HepG2 (cell line): ENCODE measurements at regions not wholly inside any gene's neighbourhood (a gene's known extent, or its start where the extent isn't known, plus 50 kb on each side); places are given as distances from the start of the nearest gene placed in this dataset.

Experiments used
- ATAC-seq: fragments of 200-7000 bp; cut with Tn5 transposase; 3 replicates; pipeline ENCODE4 v1.9.1; 2020; ENCODE audit warnings: mild to moderate bottlenecking, moderate library complexity
- BruUV-seq: library from RNA; stranded (reverse); fragments of 400-500 nt; replicated peaks from 2 replicates; lab custom pipeline; 2021; lab: Mats Ljungman, UMichigan
- CTCF ChIA-PET: fragments of 300-600 bp; formaldehyde crosslinking; extraction: SDS; loops from one replicate; lab custom pipeline; 2021; ENCODE audit warnings: low total read pairs, inconsistent platforms, low intra/inter-chr PET ratio; lab: Yijun Ruan, JAX
- POLR2A ChIA-PET: fragments of 350-600 bp; sonication (Branson Sonifier 250); formaldehyde crosslinking; loops from one replicate; lab custom pipeline; 2020; ENCODE audit warnings: antibody characterized with exemption, inconsistent platforms; lab: Yijun Ruan, JAX
- DNase-seq: peaks from one replicate; pipeline ENCODE4 v3.0.0-alpha.2; 2015; ENCODE audit warnings: low spot score
- FAIRE-seq: peaks from 3 replicates; lab custom pipeline; 2011; peaks lifted over from hg19 to GRCh38; lab: Jason Lieb, UNC
- H2AFZ ChIP-seq: one replicate; pipeline ENCODE4 v1.6.1; 2011; ENCODE audit warnings: low read length, inconsistent platforms
- H3K27ac ChIP-seq: fragments of 300-600 bp; 3 replicates; pipeline ENCODE4 v1.8.0; 2011; ENCODE audit warnings: mixed run types, mild to moderate bottlenecking, mixed read lengths, low read length, inconsistent platforms; ENCODE audit not compliant: insufficient read depth; ENCODE audit errors: extremely low read length
- H3K27me3 ChIP-seq, 2 experiments: fragments of 200-600 bp in 1 of 2; 2 replicates in 1 of 2; 3 replicates in 1 of 2; pipeline versions ENCODE4 v1.6.0 to v1.8.0; 2011; ENCODE audit warnings: low read length in 2 of 2, mild to moderate bottlenecking in 2 of 2, moderate library complexity in 2 of 2, inconsistent platforms in 1 of 2; ENCODE audit not compliant: insufficient read depth in 2 of 2, control insufficient read depth in 1 of 2
- H3K36me3 ChIP-seq, 2 experiments: fragments of 200-600 bp in 1 of 2; replicated peaks in 1 of 2; 2 replicates in 1 of 2; 3 replicates in 1 of 2; pipeline versions ENCODE4 v1.5.1 to v1.8.0; 2011; ENCODE audit warnings: low read length in 2 of 2, inconsistent platforms in 1 of 2; ENCODE audit not compliant: insufficient read depth in 2 of 2, control insufficient read depth in 1 of 2
- H3K4me1 ChIP-seq: 2 replicates; pipeline ENCODE4 v1.5.1; 2012; ENCODE audit warnings: low read length, inconsistent platforms; ENCODE audit not compliant: insufficient read depth
- H3K4me2 ChIP-seq: 2 replicates; pipeline ENCODE4 v1.6.0; 2011; ENCODE audit warnings: low read depth, low read length, inconsistent platforms
- H3K4me3 ChIP-seq, 3 experiments: fragments of 200-600 bp in 1 of 3; sonication (generic), shearing (Covaris generic) in 1 of 3; replicated peaks in 1 of 3; 2 replicates each; pipeline ENCODE4 v1.5.1; 2011 to 2016; ENCODE audit warnings: low read length in 3 of 3, inconsistent platforms in 2 of 3, low read depth in 2 of 3, mild to moderate bottlenecking in 2 of 3, control low read depth in 1 of 3, mixed read lengths in 1 of 3; ENCODE audit not compliant: insufficient read depth in 1 of 3
- H3K79me2 ChIP-seq: one replicate; pipeline ENCODE4 v1.6.1; 2011; ENCODE audit warnings: low read length, inconsistent platforms; ENCODE audit not compliant: insufficient read depth
- H3K9ac ChIP-seq: 2 replicates; pipeline ENCODE4 v1.6.0; 2011; ENCODE audit warnings: mild to moderate bottlenecking, low read depth, low read length, inconsistent platforms; ENCODE audit not compliant: insufficient read depth
- H3K9me3 ChIP-seq: 2 replicates; pipeline ENCODE4 v1.5.1; 2012; ENCODE audit warnings: mild to moderate bottlenecking, low read length
- H4K20me1 ChIP-seq: 2 replicates; pipeline ENCODE4 v1.6.0; 2011; ENCODE audit warnings: inconsistent platforms, mild to moderate bottlenecking, low read length, moderate library complexity; ENCODE audit not compliant: insufficient read depth
- ADNP ChIP-seq: sonication (generic); formaldehyde crosslinking; IDR thresholded peaks from 2 replicates; pipeline ENCODE4 v1.4.0; 2020; ENCODE audit warnings: missing genetic modification reagents
- BCL6 ChIP-seq: IDR thresholded peaks from 2 replicates; pipeline ENCODE4 v1.6.1; 2016; ENCODE audit warnings: missing genetic modification reagents, missing compliant biosample characterization
- BRD4 ChIP-seq: sonication (generic); formaldehyde crosslinking; IDR thresholded peaks from 2 replicates; pipeline ENCODE4 v1.4.0; 2020; ENCODE audit warnings: missing genetic modification reagents
- FOXA1 ChIP-seq, 2 experiments: fragments of 450-650 bp in 1 of 2; sonication (generic) in 1 of 2; formaldehyde crosslinking in 1 of 2; IDR thresholded peaks; 2 replicates each; pipeline versions ENCODE4 v1.4.0 to v1.6.1; 2016 to 2020; ENCODE audit warnings: missing genetic modification reagents in 1 of 2
- GATAD1 ChIP-seq: IDR thresholded peaks from 2 replicates; pipeline ENCODE4 v1.6.1; 2016; ENCODE audit warnings: missing genetic modification reagents, missing compliant biosample characterization
- HMG20A ChIP-seq: IDR thresholded peaks from 2 replicates; pipeline ENCODE4 v1.6.1; 2016; ENCODE audit warnings: borderline replicate concordance
- HNRNPL ChIP-seq: fragments of 200-400 bp; formaldehyde crosslinking; IDR thresholded peaks from 2 replicates; pipeline ENCODE4 v1.6.1; 2017; ENCODE audit warnings: mild to moderate bottlenecking, low read depth, low read length
- HOXD1 ChIP-seq: sonication (generic); formaldehyde crosslinking; IDR thresholded peaks from 2 replicates; pipeline ENCODE4 v1.5.0; 2020; ENCODE audit warnings: missing genetic modification reagents
- IKZF1 ChIP-seq: fragments of 450-650 bp; IDR thresholded peaks from 2 replicates; pipeline ENCODE4 v1.7.1; 2016
- ISL2 ChIP-seq: sonication (generic); formaldehyde crosslinking; IDR thresholded peaks from 2 replicates; pipeline ENCODE4 v1.5.0; 2020; ENCODE audit warnings: missing genetic modification reagents
- KAT2B ChIP-seq: fragments of 150-350 bp; IDR thresholded peaks from 2 replicates; pipeline ENCODE4 v1.6.1; 2014; ENCODE audit warnings: low read depth, low read length, borderline replicate concordance
- NCOA1 ChIP-seq: sonication (generic); formaldehyde crosslinking; IDR thresholded peaks from 2 replicates; pipeline ENCODE4 v1.9.0; 2021; ENCODE audit warnings: missing genetic modification reagents
- NFKBIZ ChIP-seq: IDR thresholded peaks from 2 replicates; pipeline ENCODE4 v1.6.1; 2018; ENCODE audit warnings: missing genetic modification reagents, missing compliant biosample characterization
- SALL1 ChIP-seq: sonication (generic); formaldehyde crosslinking; IDR thresholded peaks from 2 replicates; pipeline ENCODE4 v1.8.0; 2022; ENCODE audit warnings: mild to moderate bottlenecking, missing genetic modification reagents
- ZMYM4 ChIP-seq: sonication (generic); formaldehyde crosslinking; IDR thresholded peaks from 2 replicates; pipeline ENCODE4 v1.8.1; 2023; ENCODE audit warnings: mild to moderate bottlenecking, missing genetic modification reagents
- ZNF136 ChIP-seq: sonication (generic); formaldehyde crosslinking; IDR thresholded peaks from 2 replicates; pipeline ENCODE4 v1.8.1; 2022; ENCODE audit warnings: low read depth, mild to moderate bottlenecking, moderate library complexity, missing genetic modification reagents
- ZNF460 ChIP-seq: sonication (generic); formaldehyde crosslinking; IDR thresholded peaks from 2 replicates; pipeline ENCODE4 v1.5.1; 2020; ENCODE audit warnings: missing genetic modification reagents, mild to moderate bottlenecking, borderline replicate concordance
- ZNF558 ChIP-seq: sonication (generic); formaldehyde crosslinking; IDR thresholded peaks from 2 replicates; pipeline ENCODE4 v1.9.0; 2022; ENCODE audit warnings: mild to moderate bottlenecking, missing genetic modification reagents, borderline replicate concordance
- ZNF652 ChIP-seq: IDR thresholded peaks from 2 replicates; pipeline ENCODE4 v1.6.1; 2016; ENCODE audit warnings: low read depth, borderline replicate concordance
- ZNF780A ChIP-seq: sonication (generic); formaldehyde crosslinking; IDR thresholded peaks from 2 replicates; pipeline ENCODE4 v1.8.0; 2022; ENCODE audit warnings: mild to moderate bottlenecking, missing genetic modification reagents, moderate library complexity
- ZZZ3 ChIP-seq: sonication (generic); formaldehyde crosslinking; IDR thresholded peaks from 2 replicates; pipeline ENCODE4 v1.4.0; 2020; ENCODE audit warnings: missing genetic modification reagents, mild to moderate bottlenecking, borderline replicate concordance
- WGBS: methylation state at CpG from one replicate; pipeline ENCODE4 v1.1.6; 2017; ENCODE audit warnings: low lambda C conversion rate; 5-methylcytosine and 5-hydroxymethylcytosine counted together
- in situ Hi-C: cut with HindIII; loops from 2 replicates; pipeline ENCODE4 v1.10.0; 2017; ENCODE audit warnings: low pct_unique_long_range_greater_than_20kb; ENCODE audit not compliant: extremely low pct_ligation_motif_present
- intact Hi-C: fragments of 100-400 bp; cut with micrococcal nuclease; formaldehyde crosslinking; loops from one replicate; pipeline ENCODE4 v1.10.0; 2022; ENCODE audit not compliant: unreplicated experiment
- TF ChIP-seq, protein P1 (sequence below): sonication (generic); formaldehyde crosslinking; IDR thresholded peaks from 2 replicates; pipeline ENCODE4 v1.4.0; 2020; ENCODE audit warnings: missing genetic modification reagents
- TF ChIP-seq, protein P2 (sequence below): sonication (generic); formaldehyde crosslinking; IDR thresholded peaks from 2 replicates; pipeline ENCODE4 v1.4.0; 2020; ENCODE audit warnings: missing genetic modification reagents
- TF ChIP-seq, protein P3 (sequence below): sonication (generic); formaldehyde crosslinking; IDR thresholded peaks from 2 replicates; pipeline ENCODE4 v1.8.1; 2022; ENCODE audit warnings: low read depth, mild to moderate bottlenecking, missing genetic modification reagents

DNA sequence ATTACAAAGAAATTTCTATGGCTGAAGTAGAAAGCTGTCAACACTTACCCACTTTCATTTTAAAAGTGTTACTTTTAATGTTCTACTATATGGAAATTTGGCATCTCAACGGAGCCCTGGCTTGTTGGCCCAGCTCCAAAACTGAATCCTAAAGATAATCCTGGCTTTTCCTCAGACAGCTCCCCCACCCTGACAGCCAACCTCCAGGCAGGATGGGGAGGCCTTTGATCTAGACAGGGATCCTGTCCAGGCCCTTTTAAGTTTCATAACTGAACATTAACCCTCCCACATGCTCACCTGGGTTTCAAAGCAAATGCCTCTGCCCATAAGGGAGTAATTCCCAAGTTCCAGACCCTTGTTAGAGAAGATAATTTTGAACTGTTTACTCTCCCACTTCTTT is 99.3 kb upstream of the RALGPS2 start:
- no peak for FAIRE-seq
- no peak overlapping the region for H3K27ac ChIP-seq
- no peak overlapping the region for H3K4me3 ChIP-seq
- peak; percentile 40; the same call in 2 of the 3 replicates for ATAC-seq
- H4K20me1 ChIP-seq = no peaks in the 10 kb centered on the region
- intact Hi-C loops (loop anchor here (10.0 kb wide), 2 partner anchors 59 to 81 kb away; no protein-coding TSS in a partner anchor), in situ Hi-C loops (no loop called here)
- ChIA-PET POLR2A (no interaction called here), CTCF (no interaction called here)
- H3K9me3 ChIP-seq = no peaks in the 10 kb centered on the region
- H3K4me1 ChIP-seq = peaks cover 58% of the 10 kb centered on the region
- peak; percentile 45 for DNase-seq
- H3K9ac ChIP-seq = no peak overlapping the region
- H3K27me3 ChIP-seq = no peaks in the 10 kb centered on the region
- 0 out of 2 replicates have a peak overlapping the region, but pooled peaks have one; percentile 28 for H3K4me2 ChIP-seq
- BruUV-seq = no TSS peak
- H3K36me3 ChIP-seq = no peaks in the 10 kb centered on the region
- H3K79me2 ChIP-seq = no peaks in the 10 kb centered on the region
- H2AFZ ChIP-seq = no peak overlapping the region
- 18% methylated on average over 1 of the region's 1 CpG for WGBS
- TF ChIP-seq, protein P1, sequence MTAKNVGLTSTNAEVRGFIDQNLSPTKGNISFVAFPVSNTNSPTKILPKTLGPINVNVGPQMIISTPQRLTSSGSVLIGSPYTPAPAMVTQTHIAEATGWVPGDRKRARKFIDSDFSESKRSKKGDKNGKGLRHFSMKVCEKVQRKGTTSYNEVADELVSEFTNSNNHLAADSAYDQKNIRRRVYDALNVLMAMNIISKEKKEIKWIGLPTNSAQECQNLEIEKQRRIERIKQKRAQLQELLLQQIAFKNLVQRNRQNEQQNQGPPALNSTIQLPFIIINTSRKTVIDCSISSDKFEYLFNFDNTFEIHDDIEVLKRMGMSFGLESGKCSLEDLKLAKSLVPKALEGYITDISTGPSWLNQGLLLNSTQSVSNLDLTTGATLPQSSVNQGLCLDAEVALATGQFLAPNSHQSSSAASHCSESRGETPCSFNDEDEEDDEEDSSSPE (CRISPR knock-in tag) = no peak
- peak; percentile 56 for TF ChIP-seq SALL1 (CRISPR knock-in tag)
- TF ChIP-seq FOXA1 (IDR thresholded peaks at IDR 0.05) = no peak
- no peak for TF ChIP-seq FOXA1 (CRISPR knock-in tag; IDR thresholded peaks at IDR 0.05)
- no peak for TF ChIP-seq HMG20A (CRISPR knock-in tag)
- no peak for TF ChIP-seq HNRNPL
- TF ChIP-seq BRD4 = no peak
- peak; percentile 71; the same call in 1 of the 2 replicates for TF ChIP-seq ZNF652 (CRISPR knock-in tag)
- no peak for TF ChIP-seq ZZZ3
- TF ChIP-seq BCL6 (CRISPR knock-in tag) = 0 out of 2 replicates have a peak, but pooled peaks have one; percentile 13
- no peak for TF ChIP-seq ZMYM4
- TF ChIP-seq NFKBIZ = no peak
- TF ChIP-seq ISL2 (CRISPR knock-in tag) = 0 out of 2 replicates have a peak, but pooled peaks have one; percentile 21
- no peak for TF ChIP-seq NCOA1 (CRISPR knock-in tag)
- TF ChIP-seq GATAD1 (CRISPR knock-in tag) = no peak
- TF ChIP-seq, protein P2, sequence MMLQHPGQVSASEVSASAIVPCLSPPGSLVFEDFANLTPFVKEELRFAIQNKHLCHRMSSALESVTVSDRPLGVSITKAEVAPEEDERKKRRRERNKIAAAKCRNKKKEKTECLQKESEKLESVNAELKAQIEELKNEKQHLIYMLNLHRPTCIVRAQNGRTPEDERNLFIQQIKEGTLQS = no peak
- no peak for TF ChIP-seq ADNP
- TF ChIP-seq ZNF558 (CRISPR knock-in tag) = no peak
- no peak for TF ChIP-seq ZNF460 (CRISPR knock-in tag)
- TF ChIP-seq ZNF136 = no peak
- TF ChIP-seq KAT2B = no peak
- TF ChIP-seq ZNF780A (CRISPR knock-in tag) = no peak
- no peak for TF ChIP-seq HOXD1 (CRISPR knock-in tag)
- TF ChIP-seq IKZF1 = no peak
- TF ChIP-seq, protein P3, sequence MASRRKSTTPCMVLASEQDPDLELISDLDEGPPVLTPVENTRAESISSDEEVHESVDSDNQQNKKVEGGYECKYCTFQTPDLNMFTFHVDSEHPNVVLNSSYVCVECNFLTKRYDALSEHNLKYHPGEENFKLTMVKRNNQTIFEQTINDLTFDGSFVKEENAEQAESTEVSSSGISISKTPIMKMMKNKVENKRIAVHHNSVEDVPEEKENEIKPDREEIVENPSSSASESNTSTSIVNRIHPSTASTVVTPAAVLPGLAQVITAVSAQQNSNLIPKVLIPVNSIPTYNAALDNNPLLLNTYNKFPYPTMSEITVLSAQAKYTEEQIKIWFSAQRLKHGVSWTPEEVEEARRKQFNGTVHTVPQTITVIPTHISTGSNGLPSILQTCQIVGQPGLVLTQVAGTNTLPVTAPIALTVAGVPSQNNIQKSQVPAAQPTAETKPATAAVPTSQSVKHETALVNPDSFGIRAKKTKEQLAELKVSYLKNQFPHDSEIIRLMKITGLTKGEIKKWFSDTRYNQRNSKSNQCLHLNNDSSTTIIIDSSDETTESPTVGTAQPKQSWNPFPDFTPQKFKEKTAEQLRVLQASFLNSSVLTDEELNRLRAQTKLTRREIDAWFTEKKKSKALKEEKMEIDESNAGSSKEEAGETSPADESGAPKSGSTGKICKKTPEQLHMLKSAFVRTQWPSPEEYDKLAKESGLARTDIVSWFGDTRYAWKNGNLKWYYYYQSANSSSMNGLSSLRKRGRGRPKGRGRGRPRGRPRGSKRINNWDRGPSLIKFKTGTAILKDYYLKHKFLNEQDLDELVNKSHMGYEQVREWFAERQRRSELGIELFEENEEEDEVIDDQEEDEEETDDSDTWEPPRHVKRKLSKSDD (CRISPR knock-in tag) = no peak
